H9 (cell line): ENCODE measurements at regions not wholly inside any gene's neighbourhood (a gene's known extent, or its start where the extent isn't known, plus 50 kb on each side); places are given as distances from the start of the nearest gene placed in this dataset.

Source experiments
- DNase-seq: peaks from one replicate; pipeline ENCODE4 v3.0.0-alpha.2; 2017
- H2AFZ ChIP-seq: one replicate; pipeline ENCODE4 v1.6.1; 2013; ENCODE audit warnings: mild to moderate bottlenecking, low read length, control low read depth, moderate library complexity
- H2AK5ac ChIP-seq: 2 replicates; pipeline ENCODE4 v1.6.1; 2013; ENCODE audit warnings: low read length, control low read depth, mixed read lengths; ENCODE audit not compliant: insufficient read length
- H2BK120ac ChIP-seq: one replicate; pipeline ENCODE4 v1.6.1; 2013; ENCODE audit warnings: low read depth, mild to moderate bottlenecking, low read length, control low read depth, inconsistent platforms; ENCODE audit not compliant: poor library complexity, severe bottlenecking
- H2BK12ac ChIP-seq: 2 replicates; pipeline ENCODE4 v1.6.1; 2013; ENCODE audit warnings: low read length, control low read depth, mixed read lengths, low read depth; ENCODE audit not compliant: insufficient read length
- H2BK15ac ChIP-seq: 2 replicates; pipeline ENCODE4 v1.6.1; 2013; ENCODE audit warnings: low read depth, low read length, control low read depth
- H2BK20ac ChIP-seq: one replicate; pipeline ENCODE4 v1.6.1; 2013; ENCODE audit warnings: low read depth, mild to moderate bottlenecking, low read length, control low read depth, inconsistent platforms; ENCODE audit not compliant: poor library complexity, severe bottlenecking
- H2BK5ac ChIP-seq: 2 replicates; pipeline ENCODE4 v1.6.1; 2013; ENCODE audit warnings: low read length, control low read depth, mixed read lengths; ENCODE audit not compliant: insufficient read length
- H3K14ac ChIP-seq: 2 replicates; pipeline ENCODE4 v1.6.1; 2013; ENCODE audit warnings: low read length, control low read depth; ENCODE audit not compliant: insufficient read depth
- H3K18ac ChIP-seq: 2 replicates; pipeline ENCODE4 v1.6.1; 2013; ENCODE audit warnings: low read depth, mild to moderate bottlenecking, mixed read lengths, low read length, control low read depth; ENCODE audit not compliant: insufficient read length
- H3K23ac ChIP-seq: 2 replicates; pipeline ENCODE4 v1.6.1; 2013; ENCODE audit warnings: low read length, control low read depth, mixed read lengths, low read depth; ENCODE audit not compliant: insufficient read length
- H3K23me2 ChIP-seq: 2 replicates; pipeline ENCODE4 v1.6.1; 2013; ENCODE audit warnings: low read depth, mild to moderate bottlenecking, mixed read lengths, low read length, control low read depth; ENCODE audit not compliant: insufficient read length, poor library complexity, severe bottlenecking
- H3K27ac ChIP-seq: 2 replicates; pipeline ENCODE4 v1.5.1; 2013; ENCODE audit warnings: low read length, control low read depth, mixed read lengths, low read depth; ENCODE audit not compliant: insufficient read length
- H3K27me3 ChIP-seq: 2 replicates; pipeline ENCODE4 v1.6.1; 2013; ENCODE audit warnings: low read length, control low read depth, inconsistent platforms; ENCODE audit not compliant: insufficient read depth
- H3K4ac ChIP-seq: 2 replicates; pipeline ENCODE4 v1.6.1; 2013; ENCODE audit warnings: low read depth, mild to moderate bottlenecking, control low read depth, inconsistent platforms, low read length, moderate library complexity
- H3K4me1 ChIP-seq: 2 replicates; pipeline ENCODE4 v1.6.1; 2013; ENCODE audit warnings: low read length, control low read depth, inconsistent platforms; ENCODE audit not compliant: insufficient read depth
- H3K4me2 ChIP-seq: 2 replicates; pipeline ENCODE4 v1.6.1; 2013; ENCODE audit warnings: low read length, control low read depth, mixed read lengths; ENCODE audit not compliant: insufficient read length, insufficient read depth
- H3K56ac ChIP-seq: 2 replicates; pipeline ENCODE4 v1.6.1; 2013; ENCODE audit warnings: low read depth, mild to moderate bottlenecking, mixed read lengths, low read length, control low read depth; ENCODE audit not compliant: insufficient read length
- H3K79me1 ChIP-seq: 2 replicates; pipeline ENCODE4 v1.6.1; 2013; ENCODE audit warnings: low read depth, mild to moderate bottlenecking, moderate library complexity, low read length, control low read depth, inconsistent platforms; ENCODE audit not compliant: insufficient read depth, poor library complexity, severe bottlenecking
- H3K79me2 ChIP-seq: 2 replicates; pipeline ENCODE4 v1.6.1; 2013; ENCODE audit warnings: low read length, control low read depth, inconsistent platforms; ENCODE audit not compliant: insufficient read depth
- H3K9ac ChIP-seq: 2 replicates; pipeline ENCODE4 v1.6.1; 2013; ENCODE audit warnings: low read length, control low read depth, mixed read lengths; ENCODE audit not compliant: insufficient read length; ENCODE audit errors: extremely low read depth
- H3K9me3 ChIP-seq: one replicate; pipeline ENCODE4 v1.6.1; 2013; ENCODE audit warnings: low read depth, low read length, inconsistent platforms; ENCODE audit not compliant: control insufficient read depth
- H3T11ph ChIP-seq: one replicate; pipeline ENCODE4 v1.6.1; 2013; ENCODE audit warnings: mild to moderate bottlenecking, low read length, control low read depth, inconsistent platforms
- H4K20me1 ChIP-seq: one replicate; pipeline ENCODE4 v1.6.1; 2013; ENCODE audit not compliant: control insufficient read depth, insufficient read length, insufficient read depth
- H4K5ac ChIP-seq: 2 replicates; pipeline ENCODE4 v1.6.1; 2013; ENCODE audit warnings: low read depth, mild to moderate bottlenecking, mixed read lengths, low read length, control low read depth; ENCODE audit not compliant: insufficient read length
- H4K8ac ChIP-seq: replicated peaks from 2 replicates; pipeline ENCODE4 v1.6.1; 2013; ENCODE audit warnings: low read length, control low read depth, mixed read lengths, low read depth; ENCODE audit not compliant: insufficient read length
- H4K91ac ChIP-seq: 2 replicates; pipeline ENCODE4 v1.6.1; 2013; ENCODE audit warnings: low read depth, mild to moderate bottlenecking, moderate library complexity, mixed read lengths, low read length, control low read depth; ENCODE audit not compliant: insufficient read length
- H3K27ac Mint-ChIP-seq, 3 experiments: 2 replicates in 2 of 3; 3 replicates in 1 of 3; pipeline ENCODE4 v1.8.0; 2020 to 2021; ENCODE audit warnings: mixed read lengths in 3 of 3, mild to moderate bottlenecking in 1 of 3, moderate library complexity in 1 of 3
- H3K27me3 Mint-ChIP-seq: 2 replicates; pipeline ENCODE4 v1.8.0; 2021; ENCODE audit warnings: low read depth, mild to moderate bottlenecking, moderate library complexity, mixed read lengths
- H3K36me3 Mint-ChIP-seq, 3 experiments: 2 replicates in 2 of 3; 3 replicates in 1 of 3; pipeline ENCODE4 v1.8.0; 2020 to 2021; ENCODE audit warnings: low read depth in 3 of 3, mixed read lengths in 3 of 3; ENCODE audit not compliant: insufficient read depth in 1 of 3
- H3K4me1 Mint-ChIP-seq, 2 experiments: 2 replicates each; pipeline ENCODE4 v1.8.0; 2020; ENCODE audit warnings: mixed read lengths in 2 of 2
- H3K4me3 Mint-ChIP-seq, 2 experiments: 2 replicates in 1 of 2; 3 replicates in 1 of 2; pipeline ENCODE4 v1.8.0; 2020 to 2021; ENCODE audit warnings: mild to moderate bottlenecking in 2 of 2, mixed read lengths in 2 of 2, moderate library complexity in 1 of 2
- H3K9me3 Mint-ChIP-seq, 2 experiments: 2 replicates in 1 of 2; 3 replicates in 1 of 2; pipeline ENCODE4 v1.8.0; 2020; ENCODE audit warnings: mild to moderate bottlenecking in 2 of 2, mixed read lengths in 2 of 2, moderate library complexity in 1 of 2
- TF ChIP-seq, protein P1 (sequence below): fragments of 200-600 bp; sonication (generic); conservative IDR thresholded peaks from 3 replicates; pipeline ENCODE4 v1.8.0; 2021; ENCODE audit warnings: antibody characterized with exemption, mild to moderate bottlenecking

DNA sequence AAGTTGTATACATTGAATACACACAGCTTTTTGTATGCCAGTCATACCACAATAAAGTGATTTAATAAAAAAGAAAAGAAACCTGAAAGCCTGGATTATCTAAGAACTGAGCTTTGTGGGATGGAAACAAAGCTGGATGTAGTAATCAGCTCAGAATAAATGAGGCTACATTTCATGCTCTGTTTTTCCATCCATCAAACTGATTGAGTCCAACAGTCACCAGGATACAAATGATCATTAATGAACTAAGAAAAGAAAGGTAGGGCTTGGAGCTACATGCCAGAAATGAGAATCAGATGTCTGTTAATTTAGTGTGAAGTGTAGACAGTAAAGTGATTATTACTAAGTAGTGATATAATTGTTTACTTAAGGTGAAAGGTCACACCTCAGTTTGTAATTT, 109.8 kb upstream of the TARS1 start:
- H4K91ac ChIP-seq = no peak overlapping the region
- H2BK5ac ChIP-seq = no peak overlapping the region
- H3K56ac ChIP-seq = no peak overlapping the region
- no peaks in the 10 kb centered on the region for H3K79me2 ChIP-seq
- no peak overlapping the region for H3K18ac ChIP-seq
- no peak overlapping the region for H2AK5ac ChIP-seq
- no peak overlapping the region for H2BK12ac ChIP-seq
- no peak overlapping the region for H2AFZ ChIP-seq
- Mint-ChIP-seq H3K9me3 (no peaks in the 10 kb centered on the region), H3K4me3 (no peak overlapping the region), H3K27me3 (no peaks in the 10 kb centered on the region), H3K27ac (no peak overlapping the region), H3K36me3 (no peaks in the 10 kb centered on the region), H3K4me1 (peaks cover 2 to 9% of the 10 kb centered on the region in 2 experiments; a peak in 2 of 4 replicates)
- no peaks in the 10 kb centered on the region for H4K20me1 ChIP-seq
- H2BK120ac ChIP-seq = no peak overlapping the region
- H4K8ac ChIP-seq = no peak overlapping the region
- no peak overlapping the region for H2BK20ac ChIP-seq
- no peak overlapping the region for H3K9ac ChIP-seq
- H3T11ph ChIP-seq = no peak overlapping the region
- H3K4me1 ChIP-seq = no peaks in the 10 kb centered on the region; the same call in 1 of the 2 replicates
- H3K9me3 ChIP-seq = no peaks in the 10 kb centered on the region
- no peak overlapping the region for H4K5ac ChIP-seq
- no peak overlapping the region for H3K23ac ChIP-seq
- H3K4me2 ChIP-seq = no peak overlapping the region
- H3K14ac ChIP-seq = no peak overlapping the region
- H2BK15ac ChIP-seq = no peak overlapping the region
- H3K27me3 ChIP-seq = no peaks in the 10 kb centered on the region
- no peaks in the 10 kb centered on the region for H3K23me2 ChIP-seq
- TF ChIP-seq, protein P1, sequence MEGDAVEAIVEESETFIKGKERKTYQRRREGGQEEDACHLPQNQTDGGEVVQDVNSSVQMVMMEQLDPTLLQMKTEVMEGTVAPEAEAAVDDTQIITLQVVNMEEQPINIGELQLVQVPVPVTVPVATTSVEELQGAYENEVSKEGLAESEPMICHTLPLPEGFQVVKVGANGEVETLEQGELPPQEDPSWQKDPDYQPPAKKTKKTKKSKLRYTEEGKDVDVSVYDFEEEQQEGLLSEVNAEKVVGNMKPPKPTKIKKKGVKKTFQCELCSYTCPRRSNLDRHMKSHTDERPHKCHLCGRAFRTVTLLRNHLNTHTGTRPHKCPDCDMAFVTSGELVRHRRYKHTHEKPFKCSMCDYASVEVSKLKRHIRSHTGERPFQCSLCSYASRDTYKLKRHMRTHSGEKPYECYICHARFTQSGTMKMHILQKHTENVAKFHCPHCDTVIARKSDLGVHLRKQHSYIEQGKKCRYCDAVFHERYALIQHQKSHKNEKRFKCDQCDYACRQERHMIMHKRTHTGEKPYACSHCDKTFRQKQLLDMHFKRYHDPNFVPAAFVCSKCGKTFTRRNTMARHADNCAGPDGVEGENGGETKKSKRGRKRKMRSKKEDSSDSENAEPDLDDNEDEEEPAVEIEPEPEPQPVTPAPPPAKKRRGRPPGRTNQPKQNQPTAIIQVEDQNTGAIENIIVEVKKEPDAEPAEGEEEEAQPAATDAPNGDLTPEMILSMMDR = no peak
- no peaks in the 10 kb centered on the region for H3K79me1 ChIP-seq
- no peak overlapping the region for H3K27ac ChIP-seq
- no peak overlapping the region for H3K4ac ChIP-seq
- no peak for DNase-seq
